ENCODE measurements at regions not wholly inside any gene's neighbourhood (a gene's known extent, or its start where the extent isn't known, plus 50 kb on each side); places are given as distances from the start of the nearest gene placed in this dataset.

- H3K4me3 ChIP-seq (ENCODE audit: low read length): no peak overlapping the region
- no peak overlapping the region for H3K9ac ChIP-seq (ENCODE audit: low read length)
- H3K27ac ChIP-seq (ENCODE audit: low read length): no peak overlapping the region
- H3K27me3 ChIP-seq (ENCODE audit: control insufficient read depth, insufficient read depth, low read length): no peaks in the 10 kb centered on the region
- no peaks in the 10 kb centered on the region for H3K4me1 ChIP-seq (ENCODE audit: control insufficient read depth, low read depth, low read length)
- no peaks in the 10 kb centered on the region for H3K9me3 ChIP-seq (ENCODE audit: control insufficient read depth, low read depth, low read length)
- no peaks in the 10 kb centered on the region for H3K36me3 ChIP-seq (ENCODE audit: control insufficient read depth, low read depth, low read length)
These were observed 625.1 kb upstream of the PCDH15 start for GRCh38 chr10:55426138-55426537.

DNA sequence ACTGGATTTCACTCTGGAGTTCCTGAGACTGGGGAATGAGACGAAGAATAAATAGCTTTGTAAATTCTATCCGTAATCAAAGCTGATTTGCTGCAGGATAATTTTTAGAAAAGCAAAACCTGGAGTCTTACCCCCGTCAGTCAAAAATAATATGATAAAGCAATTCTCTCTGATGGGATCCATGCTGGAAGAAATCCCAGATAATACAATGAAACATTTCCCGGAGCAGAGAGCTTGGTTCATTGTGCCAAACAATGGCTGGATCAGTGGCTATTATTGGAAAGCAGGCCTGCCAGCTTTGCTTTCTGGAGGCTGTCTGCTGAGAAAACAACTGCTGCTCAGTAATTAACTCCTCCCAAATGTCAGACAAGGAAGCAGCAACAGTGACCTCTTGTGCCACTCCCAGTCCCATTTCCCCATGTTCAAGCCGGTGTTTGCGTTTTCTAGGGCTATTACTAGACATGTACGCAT lies 609.4 kb upstream of the PCDH15 start:
- Histone ChIP-seq H3K27ac (ENCODE audit: low read length) (no peak overlapping the region), H3K9me3 (ENCODE audit: control insufficient read depth, low read depth, low read length) (no peaks in the 10 kb centered on the region), H3K9ac (ENCODE audit: low read length) (no peak overlapping the region)

DNA sequence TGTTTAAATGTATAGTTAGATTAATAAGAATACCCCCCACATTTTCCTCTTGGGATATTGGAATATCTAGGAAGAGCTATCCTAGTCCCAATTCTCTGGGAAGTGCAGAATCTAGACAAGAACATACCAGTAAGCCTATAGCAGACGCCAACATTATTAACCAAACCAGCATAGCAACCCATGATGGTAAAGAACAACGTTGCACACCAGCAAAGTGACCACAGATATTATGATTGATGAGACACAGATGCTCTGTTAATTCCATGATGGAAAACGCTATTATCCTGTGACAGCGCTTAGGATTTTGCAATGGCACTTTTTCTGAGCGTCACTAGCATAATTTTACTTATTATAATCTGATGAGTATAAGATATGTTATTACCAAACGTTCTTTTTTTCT lies 603.1 kb upstream of the PCDH15 start:
- H3K9ac ChIP-seq (ENCODE audit: low read length): no peak overlapping the region
- H3K27me3 ChIP-seq (ENCODE audit: control insufficient read depth, insufficient read depth, low read length): no peaks in the 10 kb centered on the region

More for the DNA sequence above, 609.4 kb upstream of the PCDH15 start:
- H3K27me3 ChIP-seq (ENCODE audit: control insufficient read depth, insufficient read depth, low read length): no peaks in the 10 kb centered on the region
- no peak overlapping the region for H3K4me3 ChIP-seq (ENCODE audit: low read length)
- H3K4me1 ChIP-seq (ENCODE audit: control insufficient read depth, low read depth, low read length): peaks cover 4% of the 10 kb centered on the region
- no peaks in the 10 kb centered on the region for H3K36me3 ChIP-seq (ENCODE audit: control insufficient read depth, low read depth, low read length)

DNA sequence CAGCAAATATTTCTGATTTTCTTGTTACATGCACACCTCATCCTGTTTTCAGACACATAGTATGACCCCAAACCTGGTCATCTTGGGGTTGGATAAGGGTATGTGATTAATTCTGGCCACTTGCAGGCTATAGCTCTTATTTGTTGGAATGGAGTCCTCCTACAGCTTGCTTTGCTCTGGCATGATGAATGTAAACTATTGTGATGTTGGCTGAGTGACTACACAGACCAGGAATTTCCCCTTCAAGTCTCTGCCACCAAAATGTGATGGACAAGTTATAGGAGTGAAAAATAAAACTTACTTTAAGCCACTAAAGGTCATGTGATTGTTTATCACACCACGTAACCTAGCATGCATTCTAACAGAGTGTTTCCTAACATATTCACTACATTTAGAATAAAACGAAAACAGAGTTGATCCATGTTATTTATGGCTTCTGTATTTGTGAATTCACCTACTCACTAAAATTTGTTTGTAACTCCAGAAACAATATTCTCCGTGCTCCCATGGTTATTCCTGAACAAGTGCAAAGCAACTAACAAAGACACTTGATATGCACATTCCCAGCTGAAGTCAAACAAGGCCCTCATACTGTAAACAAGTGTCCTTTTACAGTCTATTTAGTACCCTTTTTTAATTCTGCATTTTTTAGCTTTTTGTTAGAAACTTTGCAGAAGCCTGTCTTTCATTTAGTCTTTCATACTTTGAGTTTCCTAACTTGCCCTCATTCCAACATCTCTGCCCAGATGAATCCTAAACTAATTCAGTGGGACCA lies 599.2 kb upstream of the PCDH15 start:
- Histone ChIP-seq H3K27me3 (ENCODE audit: control insufficient read depth, insufficient read depth, low read length) (no peaks in the 10 kb centered on the region), H3K27ac (ENCODE audit: low read length) (no peak overlapping the region), H3K4me1 (ENCODE audit: control insufficient read depth, low read depth, low read length) (peaks cover 6% of the 10 kb centered on the region), H3K9ac (ENCODE audit: low read length) (no peak overlapping the region), H3K36me3 (ENCODE audit: control insufficient read depth, low read depth, low read length) (no peaks in the 10 kb centered on the region), H3K9me3 (ENCODE audit: control insufficient read depth, low read depth, low read length) (no peaks in the 10 kb centered on the region), H3K4me3 (ENCODE audit: low read length) (no peak overlapping the region)

More for the DNA sequence above, 603.1 kb upstream of the PCDH15 start:
- no peaks in the 10 kb centered on the region for H3K36me3 ChIP-seq (ENCODE audit: control insufficient read depth, low read depth, low read length)
- H3K9me3 ChIP-seq (ENCODE audit: control insufficient read depth, low read depth, low read length): no peaks in the 10 kb centered on the region
- no peak overlapping the region for H3K27ac ChIP-seq (ENCODE audit: low read length)
- no peak overlapping the region for H3K4me3 ChIP-seq (ENCODE audit: low read length)
- H3K4me1 ChIP-seq (ENCODE audit: control insufficient read depth, low read depth, low read length): peaks cover 6% of the 10 kb centered on the region

DNA sequence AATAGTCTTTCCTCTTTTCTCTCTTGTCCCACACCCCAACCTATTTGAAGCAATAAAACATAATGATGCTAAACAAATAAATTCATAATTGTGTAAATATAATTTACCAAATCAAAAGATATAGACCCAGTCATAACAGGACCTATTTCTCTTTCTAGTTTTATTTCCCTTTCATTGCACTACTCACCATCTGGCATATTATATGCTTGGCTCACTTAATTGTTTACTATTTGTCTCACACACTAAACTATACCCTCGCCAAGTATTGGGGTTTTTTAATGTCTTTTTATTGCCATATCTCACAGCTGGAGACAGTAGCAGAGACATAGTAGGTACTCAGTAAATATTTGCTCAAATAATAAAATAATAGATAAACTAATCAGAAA lies 597.5 kb upstream of the PCDH15 start:
- no peaks in the 10 kb centered on the region for H3K36me3 ChIP-seq (ENCODE audit: control insufficient read depth, low read depth, low read length)
- H3K27ac ChIP-seq (ENCODE audit: low read length): no peak overlapping the region
- no peaks in the 10 kb centered on the region for H3K9me3 ChIP-seq (ENCODE audit: control insufficient read depth, low read depth, low read length)
- H3K4me1 ChIP-seq (ENCODE audit: control insufficient read depth, low read depth, low read length): peaks cover 6% of the 10 kb centered on the region
- H3K9ac ChIP-seq (ENCODE audit: low read length): no peak overlapping the region
- no peak overlapping the region for H3K4me3 ChIP-seq (ENCODE audit: low read length)
- no peaks in the 10 kb centered on the region for H3K27me3 ChIP-seq (ENCODE audit: control insufficient read depth, insufficient read depth, low read length)

- Histone ChIP-seq H3K4me1 (ENCODE audit: control insufficient read depth, low read depth, low read length) (peaks cover 6% of the 10 kb centered on the region), H3K27me3 (ENCODE audit: control insufficient read depth, insufficient read depth, low read length) (no peaks in the 10 kb centered on the region), H3K36me3 (ENCODE audit: control insufficient read depth, low read depth, low read length) (no peaks in the 10 kb centered on the region), H3K9ac (ENCODE audit: low read length) (no peak overlapping the region), H3K4me3 (ENCODE audit: low read length) (no peak overlapping the region), H3K9me3 (ENCODE audit: control insufficient read depth, low read depth, low read length) (no peaks in the 10 kb centered on the region), H3K27ac (ENCODE audit: low read length) (no peak overlapping the region)
These were observed 596.9 kb upstream of the PCDH15 start for GRCh38 chr10:55397777-55398496.

DNA sequence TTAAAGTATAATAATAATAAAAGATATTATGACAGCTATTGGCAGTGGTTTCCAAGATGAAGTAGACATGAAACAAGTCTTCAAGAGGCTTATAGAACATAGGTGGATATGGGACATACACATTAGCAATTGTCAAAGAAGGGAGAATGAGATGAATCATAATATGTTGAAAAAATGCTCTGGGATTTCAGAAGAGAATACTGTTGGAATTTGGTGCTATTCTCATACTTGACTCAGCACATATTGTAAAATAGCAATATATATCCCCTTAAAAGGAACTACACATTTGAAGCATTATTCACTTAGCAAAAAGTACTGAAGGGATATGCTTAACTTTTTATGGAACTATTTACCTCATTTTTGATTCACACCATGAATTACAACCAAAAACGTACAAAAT lies 577.2 kb upstream of the PCDH15 start:
- no peak overlapping the region for H3K27ac ChIP-seq (ENCODE audit: low read length)
- H3K4me3 ChIP-seq (ENCODE audit: low read length): no peak overlapping the region
- no peak overlapping the region for H3K9ac ChIP-seq (ENCODE audit: low read length)
- H3K27me3 ChIP-seq (ENCODE audit: control insufficient read depth, insufficient read depth, low read length): no peaks in the 10 kb centered on the region
- no peaks in the 10 kb centered on the region for H3K4me1 ChIP-seq (ENCODE audit: control insufficient read depth, low read depth, low read length)
- no peaks in the 10 kb centered on the region for H3K36me3 ChIP-seq (ENCODE audit: control insufficient read depth, low read depth, low read length)
- H3K9me3 ChIP-seq (ENCODE audit: control insufficient read depth, low read depth, low read length): no peaks in the 10 kb centered on the region

GRCh38 chr10:55374917-55375316 lies 573.9 kb upstream of the PCDH15 start:
- no peak overlapping the region for H3K4me3 ChIP-seq (ENCODE audit: low read length)
- H3K27ac ChIP-seq (ENCODE audit: low read length): no peak overlapping the region
- H3K9me3 ChIP-seq (ENCODE audit: control insufficient read depth, low read depth, low read length): no peaks in the 10 kb centered on the region
- no peaks in the 10 kb centered on the region for H3K4me1 ChIP-seq (ENCODE audit: control insufficient read depth, low read depth, low read length)
- H3K36me3 ChIP-seq (ENCODE audit: control insufficient read depth, low read depth, low read length): no peaks in the 10 kb centered on the region
- no peak overlapping the region for H3K9ac ChIP-seq (ENCODE audit: low read length)
- no peaks in the 10 kb centered on the region for H3K27me3 ChIP-seq (ENCODE audit: control insufficient read depth, insufficient read depth, low read length)

DNA sequence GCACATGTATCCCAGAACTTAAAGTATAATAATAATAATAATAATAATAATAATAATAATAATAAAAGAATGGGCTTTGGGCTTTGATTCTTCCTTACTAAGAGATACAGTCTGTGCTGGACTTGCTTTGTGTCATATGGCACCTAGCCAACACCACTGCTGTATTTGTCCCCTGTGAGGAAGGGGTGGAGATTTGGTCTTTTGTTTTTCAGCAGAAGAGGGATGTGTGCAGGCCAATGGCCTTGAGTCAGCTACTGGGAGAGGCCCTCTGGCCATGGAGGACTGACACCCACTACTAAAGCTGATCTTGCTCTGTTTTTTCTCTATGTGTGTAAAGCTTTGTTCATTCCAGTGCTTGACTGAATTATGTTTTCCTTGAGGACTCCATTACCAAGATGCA lies 573.0 kb upstream of the PCDH15 start:
- no peak overlapping the region for H3K9ac ChIP-seq (ENCODE audit: low read length)
- no peaks in the 10 kb centered on the region for H3K36me3 ChIP-seq (ENCODE audit: control insufficient read depth, low read depth, low read length)
- H3K4me1 ChIP-seq (ENCODE audit: control insufficient read depth, low read depth, low read length): no peaks in the 10 kb centered on the region
- no peaks in the 10 kb centered on the region for H3K9me3 ChIP-seq (ENCODE audit: control insufficient read depth, low read depth, low read length)
- no peaks in the 10 kb centered on the region for H3K27me3 ChIP-seq (ENCODE audit: control insufficient read depth, insufficient read depth, low read length)
- H3K27ac ChIP-seq (ENCODE audit: low read length): no peak overlapping the region
- no peak overlapping the region for H3K4me3 ChIP-seq (ENCODE audit: low read length)

- no peaks in the 10 kb centered on the region for H3K27me3 ChIP-seq (ENCODE audit: control insufficient read depth, insufficient read depth, low read length)
- no peaks in the 10 kb centered on the region for H3K9me3 ChIP-seq (ENCODE audit: control insufficient read depth, low read depth, low read length)
- H3K27ac ChIP-seq (ENCODE audit: low read length): no peak overlapping the region
- no peak overlapping the region for H3K9ac ChIP-seq (ENCODE audit: low read length)
- no peaks in the 10 kb centered on the region for H3K4me1 ChIP-seq (ENCODE audit: control insufficient read depth, low read depth, low read length)
- no peak overlapping the region for H3K4me3 ChIP-seq (ENCODE audit: low read length)
- H3K36me3 ChIP-seq (ENCODE audit: control insufficient read depth, low read depth, low read length): no peaks in the 10 kb centered on the region
These were observed 568.8 kb upstream of the PCDH15 start for GRCh38 chr10:55369670-55370420.

GRCh38 chr10:55368467-55368866 lies 567.4 kb upstream of the PCDH15 start:
- H3K9me3 ChIP-seq (ENCODE audit: control insufficient read depth, low read depth, low read length): no peaks in the 10 kb centered on the region
- no peaks in the 10 kb centered on the region for H3K27me3 ChIP-seq (ENCODE audit: control insufficient read depth, insufficient read depth, low read length)
- H3K4me3 ChIP-seq (ENCODE audit: low read length): no peak overlapping the region
- H3K9ac ChIP-seq (ENCODE audit: low read length): no peak overlapping the region
- H3K27ac ChIP-seq (ENCODE audit: low read length): no peak overlapping the region
- no peaks in the 10 kb centered on the region for H3K36me3 ChIP-seq (ENCODE audit: control insufficient read depth, low read depth, low read length)
- no peaks in the 10 kb centered on the region for H3K4me1 ChIP-seq (ENCODE audit: control insufficient read depth, low read depth, low read length)
